GM19395 (cell line): ENCODE measurements at regions not wholly inside any gene's neighbourhood (a gene's known extent, or its start where the extent isn't known, plus 50 kb on each side); places are given as distances from the start of the nearest gene placed in this dataset.
"Not testable (repeated sequence)": the region's sequence is repeated elsewhere in the genome, so short reads cannot be mapped to it uniquely, and the experiment has no call there.

Experiments
- ATAC-seq: cut with Tn5 transposase; IDR thresholded peaks from one replicate; pipeline ENCODE4 v1.9.1; 2021; ENCODE audit warnings: mild to moderate bottlenecking, moderate library complexity; ENCODE audit not compliant: unreplicated experiment

- no peak for ATAC-seq
Observed at GRCh38 chr3:163722405-163722804, 1355.9 kb downstream of the SI start.

GRCh38 chr3:163721596-163721995 is 1356.7 kb downstream of the SI start:
- no peak for ATAC-seq

- ATAC-seq = no peak
Observed at GRCh38 chr3:163717377-163717776, 1360.9 kb downstream of the SI start.

GRCh38 chr3:163708428-163708827 is 1369.9 kb downstream of the SI start:
- no peak for ATAC-seq

- ATAC-seq = no peak
Observed at GRCh38 chr3:163707659-163708058, 1370.6 kb downstream of the SI start.

- not testable (repeated sequence) for ATAC-seq
Observed at GRCh38 chr3:163698221-163698620, 1380.1 kb downstream of the SI start.

- no peak for ATAC-seq
Observed at GRCh38 chr3:163692494-163692893, 1385.8 kb downstream of the SI start.

- ATAC-seq = no peak
Observed at GRCh38 chr3:163684651-163685050, 1393.6 kb downstream of the SI start.

GRCh38 chr3:163672954-163673353 is 1405.3 kb downstream of the SI start:
- no peak for ATAC-seq

- ATAC-seq = no peak
Observed at GRCh38 chr3:163671201-163671600, 1407.1 kb downstream of the SI start.

- no peak for ATAC-seq
Observed at GRCh38 chr3:163664466-163664865, 1413.8 kb downstream of the SI start.

GRCh38 chr3:163657088-163657487 is 1421.2 kb downstream of the SI start:
- no peak for ATAC-seq

GRCh38 chr3:163655021-163655420 is 1423.3 kb downstream of the SI start:
- no peak for ATAC-seq

GRCh38 chr3:163644172-163644571 is 1434.1 kb downstream of the SI start:
- no peak for ATAC-seq

GRCh38 chr3:163632722-163633121 is 1445.6 kb downstream of the SI start:
- ATAC-seq = no peak

- no peak for ATAC-seq
Observed at GRCh38 chr3:163626753-163627152, 1451.5 kb downstream of the SI start.

- no peak for ATAC-seq
Observed at GRCh38 chr3:163622384-163622783, 1455.9 kb downstream of the SI start.

GRCh38 chr3:163614886-163615285 is 1463.4 kb downstream of the SI start:
- ATAC-seq = no peak

- ATAC-seq = no peak
Observed at GRCh38 chr3:163605915-163606314, 1472.4 kb downstream of the SI start.

GRCh38 chr3:163601426-163601825 is 1476.9 kb downstream of the SI start:
- ATAC-seq = no peak

- no peak for ATAC-seq
Observed at GRCh38 chr3:163587342-163587741, 1491.0 kb downstream of the SI start.

- no peak for ATAC-seq
Observed at GRCh38 chr3:163582967-163583366, 1495.3 kb downstream of the SI start.

GRCh38 chr3:163577271-163577670 is 1501.0 kb downstream of the SI start:
- no peak for ATAC-seq

- ATAC-seq = no peak
Observed at GRCh38 chr3:163576314-163576713, 1502.0 kb downstream of the SI start.
